ENCODE measurements at regions not wholly inside any gene's neighbourhood (a gene's known extent, or its start where the extent isn't known, plus 50 kb on each side); places are given as distances from the start of the nearest gene placed in this dataset.

GRCh38 chr2:16559278-16560067 is 106.2 kb downstream of the CYRIA start:
- H3K4me2 ChIP-seq (ENCODE audit: low read length) = no peak overlapping the region
- peaks cover 15% of the 10 kb centered on the region for H3K36me3 ChIP-seq (ENCODE audit: insufficient read depth, low read length)
- no peak for TF ChIP-seq TAF1 (IDR thresholded peaks at IDR 0.05; ENCODE audit: low read depth)

DNA sequence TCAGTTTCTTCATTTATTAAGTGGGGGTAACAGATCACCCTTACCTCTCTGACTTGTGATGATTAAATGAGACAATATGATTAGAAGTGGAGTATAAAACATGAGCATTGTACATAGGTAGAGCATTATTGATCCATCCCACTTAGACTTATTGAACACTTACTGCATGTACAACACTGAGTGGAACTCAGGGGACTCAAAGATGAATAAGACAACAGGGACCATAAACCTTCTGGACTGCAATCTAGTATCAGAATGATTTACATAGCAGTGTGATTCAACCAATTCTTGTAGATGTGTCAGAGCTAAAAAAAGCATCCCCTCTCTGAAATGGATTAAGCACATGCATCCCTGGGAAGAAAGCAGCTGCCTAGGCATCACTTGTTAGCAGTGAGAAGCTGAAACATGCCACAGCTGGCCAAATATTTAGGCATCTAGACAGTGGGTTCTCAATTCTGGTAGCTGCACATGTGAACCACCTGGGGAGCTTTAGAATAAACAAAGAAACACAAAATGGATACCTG is 111.5 kb downstream of the CYRIA start:
- no peaks in the 10 kb centered on the region for H3K79me2 ChIP-seq (replicated peaks; ENCODE audit: insufficient read depth, low read length)
- no peak overlapping the region for H3K9ac ChIP-seq (ENCODE audit: low read length)

More at GRCh38 chr2:16559278-16560067, 106.2 kb downstream of the CYRIA start:
- Histone ChIP-seq H3K9me2 (ENCODE audit: insufficient read depth, low read length) (no peaks in the 10 kb centered on the region), H3K4me3 (ENCODE audit: low read length) (no peak overlapping the region), H3K79me2 (replicated peaks; ENCODE audit: insufficient read depth, low read length) (no peaks in the 10 kb centered on the region), H3K27ac (ENCODE audit: low read length) (no peak overlapping the region), H3K9me3 (ENCODE audit: low read length) (no peaks in the 10 kb centered on the region), H3K9ac (ENCODE audit: low read length) (no peak overlapping the region), H3F3A (ENCODE audit: insufficient read depth, low read length, poor library complexity, severe bottlenecking) (no peaks in the 10 kb centered on the region), H4K20me1 (ENCODE audit: insufficient read depth) (no peaks in the 10 kb centered on the region), H3K27me3 (ENCODE audit: insufficient read depth, low read depth, low read length) (no peaks in the 10 kb centered on the region), H2AFZ (ENCODE audit: low read depth, low read length) (no peak overlapping the region)

More for the DNA sequence above, 111.5 kb downstream of the CYRIA start:
- TF ChIP-seq TAF1 (IDR thresholded peaks at IDR 0.05; ENCODE audit: low read depth) = no peak
- TF ChIP-seq POLR2AphosphoS5 (IDR thresholded peaks at IDR 0.05) = no peak
- TF ChIP-seq, protein P1, sequence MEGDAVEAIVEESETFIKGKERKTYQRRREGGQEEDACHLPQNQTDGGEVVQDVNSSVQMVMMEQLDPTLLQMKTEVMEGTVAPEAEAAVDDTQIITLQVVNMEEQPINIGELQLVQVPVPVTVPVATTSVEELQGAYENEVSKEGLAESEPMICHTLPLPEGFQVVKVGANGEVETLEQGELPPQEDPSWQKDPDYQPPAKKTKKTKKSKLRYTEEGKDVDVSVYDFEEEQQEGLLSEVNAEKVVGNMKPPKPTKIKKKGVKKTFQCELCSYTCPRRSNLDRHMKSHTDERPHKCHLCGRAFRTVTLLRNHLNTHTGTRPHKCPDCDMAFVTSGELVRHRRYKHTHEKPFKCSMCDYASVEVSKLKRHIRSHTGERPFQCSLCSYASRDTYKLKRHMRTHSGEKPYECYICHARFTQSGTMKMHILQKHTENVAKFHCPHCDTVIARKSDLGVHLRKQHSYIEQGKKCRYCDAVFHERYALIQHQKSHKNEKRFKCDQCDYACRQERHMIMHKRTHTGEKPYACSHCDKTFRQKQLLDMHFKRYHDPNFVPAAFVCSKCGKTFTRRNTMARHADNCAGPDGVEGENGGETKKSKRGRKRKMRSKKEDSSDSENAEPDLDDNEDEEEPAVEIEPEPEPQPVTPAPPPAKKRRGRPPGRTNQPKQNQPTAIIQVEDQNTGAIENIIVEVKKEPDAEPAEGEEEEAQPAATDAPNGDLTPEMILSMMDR (IDR thresholded peaks at IDR 0.05; ENCODE audit: poor library complexity, severe bottlenecking) = no peak
- no peak for TF ChIP-seq SMC3 (conservative IDR thresholded peaks at IDR 0.05; ENCODE audit: poor library complexity)
- TF ChIP-seq, protein P2, sequence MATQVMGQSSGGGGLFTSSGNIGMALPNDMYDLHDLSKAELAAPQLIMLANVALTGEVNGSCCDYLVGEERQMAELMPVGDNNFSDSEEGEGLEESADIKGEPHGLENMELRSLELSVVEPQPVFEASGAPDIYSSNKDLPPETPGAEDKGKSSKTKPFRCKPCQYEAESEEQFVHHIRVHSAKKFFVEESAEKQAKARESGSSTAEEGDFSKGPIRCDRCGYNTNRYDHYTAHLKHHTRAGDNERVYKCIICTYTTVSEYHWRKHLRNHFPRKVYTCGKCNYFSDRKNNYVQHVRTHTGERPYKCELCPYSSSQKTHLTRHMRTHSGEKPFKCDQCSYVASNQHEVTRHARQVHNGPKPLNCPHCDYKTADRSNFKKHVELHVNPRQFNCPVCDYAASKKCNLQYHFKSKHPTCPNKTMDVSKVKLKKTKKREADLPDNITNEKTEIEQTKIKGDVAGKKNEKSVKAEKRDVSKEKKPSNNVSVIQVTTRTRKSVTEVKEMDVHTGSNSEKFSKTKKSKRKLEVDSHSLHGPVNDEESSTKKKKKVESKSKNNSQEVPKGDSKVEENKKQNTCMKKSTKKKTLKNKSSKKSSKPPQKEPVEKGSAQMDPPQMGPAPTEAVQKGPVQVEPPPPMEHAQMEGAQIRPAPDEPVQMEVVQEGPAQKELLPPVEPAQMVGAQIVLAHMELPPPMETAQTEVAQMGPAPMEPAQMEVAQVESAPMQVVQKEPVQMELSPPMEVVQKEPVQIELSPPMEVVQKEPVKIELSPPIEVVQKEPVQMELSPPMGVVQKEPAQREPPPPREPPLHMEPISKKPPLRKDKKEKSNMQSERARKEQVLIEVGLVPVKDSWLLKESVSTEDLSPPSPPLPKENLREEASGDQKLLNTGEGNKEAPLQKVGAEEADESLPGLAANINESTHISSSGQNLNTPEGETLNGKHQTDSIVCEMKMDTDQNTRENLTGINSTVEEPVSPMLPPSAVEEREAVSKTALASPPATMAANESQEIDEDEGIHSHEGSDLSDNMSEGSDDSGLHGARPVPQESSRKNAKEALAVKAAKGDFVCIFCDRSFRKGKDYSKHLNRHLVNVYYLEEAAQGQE (IDR thresholded peaks at IDR 0.05; ENCODE audit: borderline replicate concordance) = no peak
- no peak for TF ChIP-seq EP300 (conservative IDR thresholded peaks at IDR 0.05; ENCODE audit: poor library complexity, severe bottlenecking)
- no peak for TF ChIP-seq MXI1 (conservative IDR thresholded peaks at IDR 0.05; ENCODE audit: poor library complexity, severe bottlenecking)
- no peak for TF ChIP-seq EZH2 (IDR thresholded peaks at IDR 0.05; ENCODE audit: borderline replicate concordance, insufficient read depth, low read length, poor library complexity, severe bottlenecking)
- TF ChIP-seq RAD21 (conservative IDR thresholded peaks at IDR 0.05) = no peak
- H3K4me2 ChIP-seq (ENCODE audit: low read length) = no peak overlapping the region
- H3K9me2 ChIP-seq (ENCODE audit: insufficient read depth, low read length) = no peaks in the 10 kb centered on the region
- H3K36me3 ChIP-seq (ENCODE audit: insufficient read depth, low read length) = peaks cover 11% of the 10 kb centered on the region
- H3K4me3 ChIP-seq (ENCODE audit: low read length) = no peak overlapping the region
- no peaks in the 10 kb centered on the region for H4K20me1 ChIP-seq (ENCODE audit: insufficient read depth)
- H2AFZ ChIP-seq (ENCODE audit: low read depth, low read length) = no peak overlapping the region
- no peaks in the 10 kb centered on the region for H3F3A ChIP-seq (ENCODE audit: insufficient read depth, low read length, poor library complexity, severe bottlenecking)
- H3K27ac ChIP-seq (ENCODE audit: low read length) = no peak overlapping the region
- no peaks in the 10 kb centered on the region for H3K27me3 ChIP-seq (ENCODE audit: insufficient read depth, low read depth, low read length)
- no peaks in the 10 kb centered on the region for H3K9me3 ChIP-seq (ENCODE audit: low read length)
